ENCODE measurements at regions not wholly inside any gene's neighbourhood (a gene's known extent, or its start where the extent isn't known, plus 50 kb on each side); places are given as distances from the start of the nearest gene placed in this dataset.

- Histone ChIP-seq H4K91ac (replicated peaks; ENCODE audit: insufficient read length, low read length) (no peak overlapping the region), H2BK20ac (ENCODE audit: low read length) (no peak overlapping the region), H4K5ac (ENCODE audit: insufficient read length, low read depth, low read length) (no peak overlapping the region), H3K4me1 (replicated peaks in 1 of 4; ENCODE audit: control insufficient read depth in 3 of 4, insufficient read depth in 4 of 4, low read length in 3 of 4) (peaks cover 0 to 17% (median 11%) of the 10 kb centered on the region in 4 experiments; a peak in 4 of 7 replicates), H2AFZ (ENCODE audit: low read length) (no peak overlapping the region), H4K8ac (ENCODE audit: extremely low read depth, insufficient read depth, low read length) (no peak overlapping the region), H2BK5ac (ENCODE audit: low read depth, low read length) (no peak overlapping the region), H2BK12ac (ENCODE audit: low read depth, low read length) (no peak overlapping the region), H3K27me3 (replicated peaks in 1 of 4; ENCODE audit: control insufficient read depth in 3 of 4, extremely low read depth in 1 of 4, insufficient read depth in 3 of 4, low read length in 3 of 4) (no peaks in the 10 kb centered on the region), H2AK5ac (ENCODE audit: low read depth, low read length) (no peak overlapping the region), H3K4me3 (ENCODE audit: extremely low read depth in 1 of 4, insufficient read depth in 2 of 4, low read depth in 3 of 4, low read length in 4 of 4) (no peak overlapping the region), H2BK15ac (ENCODE audit: low read length) (no peak overlapping the region), H2BK120ac (replicated peaks; ENCODE audit: low read depth, low read length) (no peak overlapping the region), H4K20me1 (replicated peaks in 1 of 2; ENCODE audit: control insufficient read depth in 1 of 2, insufficient read depth in 2 of 2, low read length in 2 of 2) (no peaks in the 10 kb centered on the region), H3K79me2 (ENCODE audit: control insufficient read depth in 1 of 2, insufficient read depth in 2 of 2, low read length in 2 of 2) (no peaks in the 10 kb centered on the region), H3K14ac (ENCODE audit: insufficient read length) (no peak overlapping the region), H3K23ac (ENCODE audit: insufficient read length) (no peak overlapping the region), H3K4me2 (ENCODE audit: insufficient read depth in 1 of 2, low read depth in 2 of 2, low read length in 2 of 2) (no peak overlapping the region), H3K79me1 (ENCODE audit: low read depth, low read length) (no peaks in the 10 kb centered on the region), H3K9me3 (ENCODE audit: insufficient read depth in 2 of 2, low read depth in 1 of 2, low read length in 1 of 2) (peaks cover 0 to 2% of the 10 kb centered on the region in 2 experiments; a peak in 1 of 4 replicates), H3K56ac (replicated peaks; ENCODE audit: insufficient read length, low read depth, low read length) (no peak overlapping the region), H3K4ac (replicated peaks; ENCODE audit: insufficient read length, low read depth, low read length) (no peak overlapping the region), H3K27ac (ENCODE audit: low read depth, low read length) (no peak overlapping the region), H3K9ac (replicated peaks in 1 of 4; ENCODE audit: extremely low read depth in 1 of 4, low read depth in 3 of 4, low read length in 3 of 4) (no peak overlapping the region), H3K18ac (ENCODE audit: extremely low read depth, low read length) (no peak overlapping the region), H3K23me2 (ENCODE audit: low read depth, low read length) (no peaks in the 10 kb centered on the region), H3K36me3 (ENCODE audit: control insufficient read depth in 2 of 4, insufficient read depth in 4 of 4, low read length in 3 of 4) (no peaks in the 10 kb centered on the region)
- ChIA-PET POLR2A (ENCODE audit: partially characterized antibody) (no interaction called here), CTCF (ENCODE audit: partially characterized antibody) (interaction anchor here (0.7 kb wide), 1 partner anchor 103 kb away, joined by 3 read pairs; no protein-coding TSS in a partner anchor)
- no peak for FAIRE-seq
- no peak for DNase-seq (ENCODE audit: low read depth in 1 of 2, low spot score in 2 of 2)
- TF ChIP-seq USF2 (IDR thresholded peaks at IDR 0.05; ENCODE audit: low read length), result no peak
- no peak for TF ChIP-seq PHF8 (conservative IDR thresholded peaks at IDR 0.05; ENCODE audit: low read depth, low read length)
- TF ChIP-seq POLR2A (IDR thresholded peaks at IDR 0.05; ENCODE audit: control extremely low read depth in 1 of 2, low read depth in 2 of 2, low read length in 2 of 2), result no peak
- no peak for TF ChIP-seq SP1 (IDR thresholded peaks at IDR 0.05; ENCODE audit: low read depth, low read length)
- no peak for TF ChIP-seq CREB1 (IDR thresholded peaks at IDR 0.05)
- TF ChIP-seq EGR1 (IDR thresholded peaks at IDR 0.05; ENCODE audit: borderline replicate concordance, low read depth, low read length), result no peak
- no peak for TF ChIP-seq MAFK (IDR thresholded peaks at IDR 0.05; ENCODE audit: low read depth, low read length)
- no peak for TF ChIP-seq BCL11A (IDR thresholded peaks at IDR 0.05; ENCODE audit: low read depth in 2 of 2, low read length in 2 of 2)
- no peak for TF ChIP-seq TBP (IDR thresholded peaks at IDR 0.05; ENCODE audit: low read depth, low read length)
- TF ChIP-seq YY1 (IDR thresholded peaks at IDR 0.05; ENCODE audit: low read depth, low read length), result no peak
- TF ChIP-seq NANOG (IDR thresholded peaks at IDR 0.05; ENCODE audit: insufficient read depth, low read depth, low read length, poor library complexity, severe bottlenecking), result no peak
- no peak for TF ChIP-seq HDAC6 (IDR thresholded peaks at IDR 0.05; ENCODE audit: low read depth, low read length)
- no peak for TF ChIP-seq ATF2 (IDR thresholded peaks at IDR 0.05; ENCODE audit: low read length)
- TF ChIP-seq KDM4A (IDR thresholded peaks at IDR 0.05; ENCODE audit: low read depth, low read length, severe bottlenecking), result no peak
- TF ChIP-seq SIRT6 (IDR thresholded peaks at IDR 0.05; ENCODE audit: low read length), result no peak
These were observed 597.9 kb upstream of the TLE4 start for GRCh38 chr9:78973907-78974306.
